AG10803 (cell line): ENCODE measurements at regions not wholly inside any gene's neighbourhood (a gene's known extent, or its start where the extent isn't known, plus 50 kb on each side); places are given as distances from the start of the nearest gene placed in this dataset.

Experiments
- DNase-seq: peaks from one replicate; pipeline ENCODE4 v3.0.0; 2010; ENCODE audit warnings: low read depth
- H3K4me3 ChIP-seq: 2 replicates; pipeline ENCODE4 v1.5.1; 2011; ENCODE audit warnings: mild to moderate bottlenecking, low read length, control low read depth
- CTCF ChIP-seq: conservative IDR thresholded peaks from 2 replicates; pipeline ENCODE4 v1.5.1; 2011; ENCODE audit warnings: mild to moderate bottlenecking, low read length, control low read depth, inconsistent platforms

- H3K4me3 ChIP-seq = no peak overlapping the region
- TF ChIP-seq CTCF = no peak
- DNase-seq = no peak
Measured at GRCh38 chr6:146944077-146944476, 260.1 kb upstream of the STXBP5 start.

GRCh38 chr6:146944809-146945208 is 259.4 kb upstream of the STXBP5 start:
- no peak overlapping the region for H3K4me3 ChIP-seq
- TF ChIP-seq CTCF = no peak
- no peak for DNase-seq

GRCh38 chr6:146946559-146946958 is 257.7 kb upstream of the STXBP5 start:
- H3K4me3 ChIP-seq = no peak overlapping the region
- TF ChIP-seq CTCF = no peak
- DNase-seq = no peak

- DNase-seq = peak; percentile 7
- no peak for TF ChIP-seq CTCF
- no peak overlapping the region for H3K4me3 ChIP-seq
Measured at GRCh38 chr6:146948790-146949342, 255.4 kb upstream of the STXBP5 start.

GRCh38 chr6:146949425-146949824 is 254.8 kb upstream of the STXBP5 start:
- no peak for TF ChIP-seq CTCF
- H3K4me3 ChIP-seq = no peak overlapping the region
- no peak for DNase-seq

GRCh38 chr6:146950351-146950835 is 253.8 kb upstream of the STXBP5 start:
- DNase-seq = peak; percentile 4
- no peak for TF ChIP-seq CTCF
- H3K4me3 ChIP-seq = no peak overlapping the region

- no peak for TF ChIP-seq CTCF
- H3K4me3 ChIP-seq = no peak overlapping the region
- no peak for DNase-seq
Measured at GRCh38 chr6:146955570-146955969, 248.6 kb upstream of the STXBP5 start.
